ENCODE measurements at regions not wholly inside any gene's neighbourhood (a gene's known extent, or its start where the extent isn't known, plus 50 kb on each side); places are given as distances from the start of the nearest gene placed in this dataset.

DNA sequence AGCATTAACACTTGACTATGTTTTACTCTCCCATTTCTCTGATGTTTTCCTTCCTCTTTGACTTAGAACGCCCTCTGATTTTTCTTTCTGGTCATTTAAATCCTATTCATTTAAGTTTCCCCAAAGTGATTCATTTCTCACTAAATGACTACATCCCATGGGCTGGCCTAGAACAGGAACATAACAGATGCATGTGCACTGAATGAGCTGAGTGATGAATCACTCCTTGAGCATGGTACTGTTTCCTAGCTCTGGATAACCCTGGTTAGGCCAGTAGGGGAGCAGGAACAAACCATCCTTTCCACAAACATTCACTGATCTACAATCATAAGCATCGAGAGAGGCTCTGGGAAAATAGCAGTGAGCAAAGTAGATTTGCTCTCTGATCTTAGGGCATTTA lies 221.9 kb upstream of the SETBP1 start:
- TF ChIP-seq SIN3A (IDR thresholded peaks at IDR 0.05; ENCODE audit: borderline replicate concordance, insufficient read depth, low read length) = no peak
- TF ChIP-seq POLR2AphosphoS5 (IDR thresholded peaks at IDR 0.05; ENCODE audit: low read depth, low read length) = no peak
- no peak for TF ChIP-seq FOXP2 (optimal IDR thresholded peaks at IDR 0.05; ENCODE audit: borderline replicate concordance, extremely low read depth, extremely low read length, insufficient read depth)
- TF ChIP-seq TAF1 (IDR thresholded peaks at IDR 0.05; ENCODE audit: borderline replicate concordance, insufficient read depth, low read length) = no peak
- no peak for TF ChIP-seq REST (IDR thresholded peaks at IDR 0.05; ENCODE audit: insufficient read depth in 1 of 2, low read depth in 2 of 2, low read length in 2 of 2)

- TF ChIP-seq FOXP2 (optimal IDR thresholded peaks at IDR 0.05; ENCODE audit: borderline replicate concordance, extremely low read depth, extremely low read length, insufficient read depth) (no peak), POLR2AphosphoS5 (IDR thresholded peaks at IDR 0.05; ENCODE audit: low read depth, low read length) (no peak), REST (IDR thresholded peaks at IDR 0.05; ENCODE audit: insufficient read depth in 1 of 2, low read depth in 2 of 2, low read length in 2 of 2) (no peak), TAF1 (IDR thresholded peaks at IDR 0.05; ENCODE audit: borderline replicate concordance, insufficient read depth, low read length) (no peak), SIN3A (IDR thresholded peaks at IDR 0.05; ENCODE audit: borderline replicate concordance, insufficient read depth, low read length) (no peak)
Measured at GRCh38 chr18:44464398-44465180, 216.1 kb upstream of the SETBP1 start.

- no peak for TF ChIP-seq SIN3A (IDR thresholded peaks at IDR 0.05; ENCODE audit: borderline replicate concordance, insufficient read depth, low read length)
- TF ChIP-seq REST (IDR thresholded peaks at IDR 0.05; ENCODE audit: insufficient read depth in 1 of 2, low read depth in 2 of 2, low read length in 2 of 2) = no peak
- TF ChIP-seq POLR2AphosphoS5 (IDR thresholded peaks at IDR 0.05; ENCODE audit: low read depth, low read length) = no peak
- TF ChIP-seq TAF1 (IDR thresholded peaks at IDR 0.05; ENCODE audit: borderline replicate concordance, insufficient read depth, low read length) = no peak
- no peak for TF ChIP-seq FOXP2 (optimal IDR thresholded peaks at IDR 0.05; ENCODE audit: borderline replicate concordance, extremely low read depth, extremely low read length, insufficient read depth)
Measured at GRCh38 chr18:44465381-44465841, 215.3 kb upstream of the SETBP1 start.

- TF ChIP-seq REST (IDR thresholded peaks at IDR 0.05; ENCODE audit: insufficient read depth in 1 of 2, low read depth in 2 of 2, low read length in 2 of 2) (no peak), FOXP2 (optimal IDR thresholded peaks at IDR 0.05; ENCODE audit: borderline replicate concordance, extremely low read depth, extremely low read length, insufficient read depth) (no peak), SIN3A (IDR thresholded peaks at IDR 0.05; ENCODE audit: borderline replicate concordance, insufficient read depth, low read length) (no peak), TAF1 (IDR thresholded peaks at IDR 0.05; ENCODE audit: borderline replicate concordance, insufficient read depth, low read length) (no peak), POLR2AphosphoS5 (IDR thresholded peaks at IDR 0.05; ENCODE audit: low read depth, low read length) (no peak)
Measured at GRCh38 chr18:44466997-44467396, 213.7 kb upstream of the SETBP1 start.

Measured in PFSK-1 (cell line).